IMR-90 (cell line): ENCODE measurements at regions not wholly inside any gene's neighbourhood (a gene's known extent, or its start where the extent isn't known, plus 50 kb on each side); places are given as distances from the start of the nearest gene placed in this dataset.

Source experiments
- ATAC-seq: fragments of 200-7000 bp; cut with Tn5 transposase; 2 replicates; pipeline ENCODE4 v1.9.1; 2020; ENCODE audit warnings: low read depth, mild to moderate bottlenecking, moderate library complexity
- BruUV-seq: library from RNA; stranded (reverse); fragments of 400-500 nt; replicated peaks from 2 replicates; lab custom pipeline; 2021; lab: Mats Ljungman, UMichigan
- CTCF ChIA-PET: fragments of 300-600 bp; formaldehyde crosslinking; extraction: SDS; loops from one replicate; lab custom pipeline; 2021; ENCODE audit warnings: antibody characterized with exemption; lab: Yijun Ruan, JAX
- POLR2A ChIA-PET: fragments of 300-600 bp; sonication (Branson Sonifier 250); formaldehyde crosslinking; loops from one replicate; lab custom pipeline; 2022; ENCODE audit warnings: antibody characterized with exemption; ENCODE audit not compliant: unreplicated experiment; lab: Charles Lee
- DNase-seq: peaks from one replicate; pipeline ENCODE4 v3.0.0; 2013
- H2AFZ ChIP-seq: replicated peaks from 2 replicates; pipeline ENCODE3; 2013; ENCODE audit warnings: low read length, mild to moderate bottlenecking; ENCODE audit not compliant: poor library complexity
- H2AK5ac ChIP-seq: 2 replicates; pipeline ENCODE4 v1.6.1; 2013; ENCODE audit warnings: low read depth, low read length, inconsistent platforms
- H2AK9ac ChIP-seq: replicated peaks from 2 replicates; pipeline ENCODE3; 2013; ENCODE audit warnings: mild to moderate bottlenecking, low read depth, low read length, moderate library complexity; ENCODE audit not compliant: poor library complexity
- H2BK120ac ChIP-seq: 2 replicates; pipeline ENCODE4 v1.6.1; 2013; ENCODE audit warnings: low read depth, low read length, inconsistent platforms
- H2BK15ac ChIP-seq: 3 replicates; pipeline ENCODE4 v1.6.1; 2013; ENCODE audit warnings: low read depth, low read length, inconsistent platforms
- H2BK20ac ChIP-seq: 2 replicates; pipeline ENCODE4 v1.6.1; 2013; ENCODE audit warnings: low read depth, mild to moderate bottlenecking, inconsistent platforms, low read length, moderate library complexity
- H2BK5ac ChIP-seq: 2 replicates; pipeline ENCODE4 v1.6.1; 2013; ENCODE audit warnings: mild to moderate bottlenecking, low read depth, low read length, inconsistent platforms; ENCODE audit not compliant: poor library complexity, severe bottlenecking
- H3K14ac ChIP-seq: replicated peaks from 2 replicates; pipeline ENCODE4 v1.6.1; 2013; ENCODE audit warnings: low read depth, low read length, inconsistent platforms
- H3K18ac ChIP-seq: 2 replicates; pipeline ENCODE4 v1.6.1; 2013; ENCODE audit warnings: low read depth, low read length, control low read depth
- H3K23ac ChIP-seq: 2 replicates; pipeline ENCODE4 v1.6.1; 2013; ENCODE audit warnings: low read depth, low read length, inconsistent platforms
- H3K27ac ChIP-seq: 2 replicates; pipeline ENCODE4 v1.5.1; 2013; ENCODE audit warnings: mild to moderate bottlenecking, control low read depth, low read length; ENCODE audit not compliant: insufficient read depth
- H3K27me3 ChIP-seq: 2 replicates; pipeline ENCODE4 v1.6.1; 2013; ENCODE audit warnings: low read length; ENCODE audit not compliant: control insufficient read depth, insufficient read depth
- H3K36me3 ChIP-seq: 2 replicates; pipeline ENCODE4 v1.6.1; 2013; ENCODE audit warnings: low read length, mixed read lengths; ENCODE audit not compliant: control insufficient read depth, insufficient read depth
- H3K4ac ChIP-seq: 2 replicates; pipeline ENCODE4 v1.6.1; 2013; ENCODE audit warnings: low read depth, low read length, inconsistent platforms
- H3K4me1 ChIP-seq: 2 replicates; pipeline ENCODE4 v1.6.1; 2013; ENCODE audit warnings: low read length, mixed read lengths; ENCODE audit not compliant: control insufficient read depth, insufficient read depth
- H3K4me2 ChIP-seq: 2 replicates; pipeline ENCODE4 v1.6.1; 2013; ENCODE audit warnings: low read depth, mild to moderate bottlenecking, control low read depth, low read length, moderate library complexity
- H3K4me3 ChIP-seq: 2 replicates; pipeline ENCODE4 v1.5.1; 2013; ENCODE audit warnings: low read depth, mild to moderate bottlenecking, control low read depth, low read length, moderate library complexity; ENCODE audit not compliant: insufficient read depth
- H3K56ac ChIP-seq: 2 replicates; pipeline ENCODE4 v1.6.1; 2013; ENCODE audit warnings: low read length, inconsistent platforms; ENCODE audit not compliant: insufficient read depth; ENCODE audit errors: extremely low read depth
- H3K79me1 ChIP-seq, 2 experiments: 2 replicates each; pipeline ENCODE4 v1.6.1; 2013; ENCODE audit warnings: low read length in 2 of 2, inconsistent platforms in 1 of 2, low read depth in 1 of 2
- H3K9ac ChIP-seq: 2 replicates; pipeline ENCODE4 v1.6.1; 2013; ENCODE audit warnings: low read depth, low read length, control low read depth
- H3K9me1 ChIP-seq: 2 replicates; pipeline ENCODE4 v1.6.1; 2013; ENCODE audit warnings: low read length, inconsistent platforms; ENCODE audit not compliant: insufficient read depth
- H3K9me3 ChIP-seq: 2 replicates; pipeline ENCODE4 v1.6.1; 2013; ENCODE audit warnings: low read length; ENCODE audit not compliant: control insufficient read depth, insufficient read depth
- H4K20me1 ChIP-seq: 2 replicates; pipeline ENCODE4 v1.6.1; 2013; ENCODE audit warnings: low read length, inconsistent platforms; ENCODE audit not compliant: insufficient read depth
- H4K5ac ChIP-seq: 2 replicates; pipeline ENCODE4 v1.6.1; 2013; ENCODE audit warnings: mild to moderate bottlenecking, low read depth, low read length, control low read depth
- H4K8ac ChIP-seq, 2 experiments: 2 replicates each; pipeline ENCODE4 v1.6.1; 2013; ENCODE audit warnings: low read depth in 2 of 2, low read length in 2 of 2, control low read depth in 1 of 2, inconsistent platforms in 1 of 2
- H4K91ac ChIP-seq: 2 replicates; pipeline ENCODE4 v1.6.1; 2013; ENCODE audit warnings: low read depth, low read length, inconsistent platforms; ENCODE audit not compliant: insufficient read depth
- BHLHE40 ChIP-seq: fragments of 150-350 bp; IDR thresholded peaks from 2 replicates; pipeline ENCODE4 v1.6.1; 2016; ENCODE audit warnings: mild to moderate bottlenecking, low read depth, low read length
- CEBPB ChIP-seq: IDR thresholded peaks from 2 replicates; pipeline ENCODE4 v1.6.1; 2012; ENCODE audit warnings: low read depth, low read length, improper control_type of control experiment
- CHD1 ChIP-seq: IDR thresholded peaks from 2 replicates; pipeline ENCODE4 v1.6.1; 2012; ENCODE audit warnings: low read depth, low read length, improper control_type of control experiment
- FOS ChIP-seq: fragments of 150-350 bp; IDR thresholded peaks from 2 replicates; pipeline ENCODE4 v1.6.1; 2016; ENCODE audit warnings: low read depth, low read length
- MAFK ChIP-seq: IDR thresholded peaks from 2 replicates; pipeline ENCODE4 v1.6.1; 2012; ENCODE audit warnings: low read depth, low read length, improper control_type of control experiment
- MAZ ChIP-seq: IDR thresholded peaks from 2 replicates; pipeline ENCODE4 v1.6.1; 2012; ENCODE audit warnings: low read depth, mild to moderate bottlenecking, low read length, improper control_type of control experiment, moderate library complexity, borderline replicate concordance
- MXI1 ChIP-seq: IDR thresholded peaks from 2 replicates; pipeline ENCODE4 v1.6.1; 2012; ENCODE audit warnings: low read depth, mild to moderate bottlenecking, low read length, moderate library complexity, borderline replicate concordance
- NFE2L2 ChIP-seq: fragments of 150-350 bp; IDR thresholded peaks from 2 replicates; pipeline ENCODE4 v1.6.1; 2016; ENCODE audit warnings: low read depth, mild to moderate bottlenecking, low read length
- POLR2A ChIP-seq: IDR thresholded peaks from 2 replicates; pipeline ENCODE4 v1.6.1; 2012; ENCODE audit warnings: mild to moderate bottlenecking, low read depth, low read length
- RAD21 ChIP-seq: IDR thresholded peaks from 2 replicates; pipeline ENCODE4 v1.6.1; 2012; ENCODE audit warnings: low read length, improper control_type of control experiment
- RCOR1 ChIP-seq: IDR thresholded peaks from 2 replicates; pipeline ENCODE4 v1.6.1; 2012; ENCODE audit warnings: mild to moderate bottlenecking, low read length, improper control_type of control experiment; ENCODE audit not compliant: insufficient replicate concordance
- RFX5 ChIP-seq: IDR thresholded peaks from 2 replicates; pipeline ENCODE4 v1.8.0; 2012; ENCODE audit warnings: low read depth, mild to moderate bottlenecking, low read length, moderate library complexity
- SMC3 ChIP-seq: fragments of 150-350 bp; IDR thresholded peaks from 2 replicates; pipeline ENCODE4 v1.6.1; 2016; ENCODE audit warnings: low read depth, mild to moderate bottlenecking, antibody characterized with exemption, low read length, moderate library complexity
- WGBS, 2 experiments: methylation state at CpG; one replicate each; pipeline versions ENCODE4 v1.1.5 to v1.1.7; 2013; ENCODE audit warnings: missing lambda C conversion rate in 2 of 2; ENCODE audit not compliant: insufficient read length in 1 of 2; ENCODE audit errors: extremely low coverage in 2 of 2; 5-methylcytosine and 5-hydroxymethylcytosine counted together
- dilution Hi-C: fragments of 300-500 bp; cut with HindIII; formaldehyde crosslinking; loops from one replicate; pipeline ENCODE4 v1.14.3; 2018; ENCODE audit warnings: low sequenced_read_pairs; ENCODE audit not compliant: unreplicated experiment
- in situ Hi-C: fragments of 300-500 bp; cut with MboI; formaldehyde crosslinking; loops from 3 replicates; pipeline ENCODE4 v1.14.3; 2019; ENCODE audit warnings: low sequenced_read_pairs, inconsistent platforms, mixed read lengths
- intact Hi-C: fragments of 100-400 bp; cut with micrococcal nuclease; formaldehyde crosslinking; loops from 2 replicates; pipeline ENCODE4 v1.10.0; 2022
- TF ChIP-seq, protein P1 (sequence below): conservative IDR thresholded peaks from 2 replicates; pipeline ENCODE4 v1.5.1; 2012; ENCODE audit warnings: mild to moderate bottlenecking, low read depth, low read length, improper control_type of control experiment
- TF ChIP-seq, protein P2 (sequence below): fragments of 150-350 bp; IDR thresholded peaks from 2 replicates; pipeline ENCODE4 v1.6.1; 2016; ENCODE audit warnings: low read depth, mild to moderate bottlenecking, low read length, moderate library complexity, borderline replicate concordance
- TF ChIP-seq, protein P3 (sequence below): fragments of 150-350 bp; IDR thresholded peaks from 2 replicates; pipeline ENCODE4 v1.6.1; 2017; ENCODE audit warnings: mild to moderate bottlenecking, antibody characterized with exemption, low read length, low read depth

DNA sequence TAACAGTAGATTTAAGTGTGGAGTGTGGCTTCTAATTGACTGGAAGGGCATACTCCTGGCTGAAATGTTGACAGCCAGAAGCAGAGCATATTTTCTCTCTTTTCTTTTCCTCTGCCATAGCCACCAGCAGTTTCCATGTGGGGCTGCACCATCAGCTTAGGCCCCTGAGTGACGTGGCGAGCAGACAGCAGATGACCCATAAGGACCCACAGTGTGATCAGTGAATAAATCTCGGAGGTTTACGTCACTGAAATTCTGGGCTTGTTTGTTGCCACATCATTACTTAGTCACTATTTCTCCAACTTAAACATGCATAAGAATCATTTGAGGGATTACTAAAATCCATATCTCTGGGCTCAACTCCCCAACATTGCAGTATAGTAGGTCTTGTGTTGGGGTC is 549.7 kb upstream of the TMEM132C start:
- no peak for ATAC-seq
- dilution Hi-C loops, result no loop called here

More for the DNA sequence above, 549.7 kb upstream of the TMEM132C start:
- POLR2A ChIA-PET, result no interaction called here
- H2AK5ac ChIP-seq, result no peak overlapping the region
- intact Hi-C loops (no loop called here), in situ Hi-C loops (no loop called here)
- H3K4me1 ChIP-seq, result no peaks in the 10 kb centered on the region
- no peak overlapping the region for H3K4me3 ChIP-seq
- no TSS peak for BruUV-seq
- no peak overlapping the region for H3K56ac ChIP-seq
- no peak overlapping the region for H3K9ac ChIP-seq
- H3K18ac ChIP-seq, result no peak overlapping the region
- no peak overlapping the region for H2BK20ac ChIP-seq
- peaks cover 3% of the 10 kb centered on the region; the same call in 1 of the 2 replicates for H3K9me3 ChIP-seq
- H4K20me1 ChIP-seq, result no peaks in the 10 kb centered on the region
- no peaks in the 10 kb centered on the region for H3K9me1 ChIP-seq
- no peak overlapping the region for H3K14ac ChIP-seq
- CTCF ChIA-PET, result no interaction called here
- H3K27ac ChIP-seq, result no peak overlapping the region
- no peaks in the 10 kb centered on the region for H3K79me1 ChIP-seq
- no peak overlapping the region for H2AFZ ChIP-seq
- no peaks in the 10 kb centered on the region for H3K27me3 ChIP-seq
- H2BK120ac ChIP-seq, result no peak overlapping the region
- no peak overlapping the region for H2BK15ac ChIP-seq
- no peak overlapping the region for H4K8ac ChIP-seq
- H3K23ac ChIP-seq, result no peak overlapping the region
- no CpG with 5 or more reads among the region's 4 CpGs for WGBS, 2 experiments
- no peak overlapping the region for H2AK9ac ChIP-seq
- no peak overlapping the region for H4K5ac ChIP-seq
- H2BK5ac ChIP-seq, result no peak overlapping the region
- H3K36me3 ChIP-seq, result no peaks in the 10 kb centered on the region
- H3K4ac ChIP-seq, result no peak overlapping the region
- TF ChIP-seq RFX5 (no peak), MAZ (no peak), RAD21 (no peak), SMC3 (no peak), MXI1 (no peak), RCOR1 (no peak), NFE2L2 (no peak), BHLHE40 (no peak), FOS (no peak), CEBPB (no peak), POLR2A (no peak), MAFK (no peak), CHD1 (no peak)
- TF ChIP-seq, protein P1, sequence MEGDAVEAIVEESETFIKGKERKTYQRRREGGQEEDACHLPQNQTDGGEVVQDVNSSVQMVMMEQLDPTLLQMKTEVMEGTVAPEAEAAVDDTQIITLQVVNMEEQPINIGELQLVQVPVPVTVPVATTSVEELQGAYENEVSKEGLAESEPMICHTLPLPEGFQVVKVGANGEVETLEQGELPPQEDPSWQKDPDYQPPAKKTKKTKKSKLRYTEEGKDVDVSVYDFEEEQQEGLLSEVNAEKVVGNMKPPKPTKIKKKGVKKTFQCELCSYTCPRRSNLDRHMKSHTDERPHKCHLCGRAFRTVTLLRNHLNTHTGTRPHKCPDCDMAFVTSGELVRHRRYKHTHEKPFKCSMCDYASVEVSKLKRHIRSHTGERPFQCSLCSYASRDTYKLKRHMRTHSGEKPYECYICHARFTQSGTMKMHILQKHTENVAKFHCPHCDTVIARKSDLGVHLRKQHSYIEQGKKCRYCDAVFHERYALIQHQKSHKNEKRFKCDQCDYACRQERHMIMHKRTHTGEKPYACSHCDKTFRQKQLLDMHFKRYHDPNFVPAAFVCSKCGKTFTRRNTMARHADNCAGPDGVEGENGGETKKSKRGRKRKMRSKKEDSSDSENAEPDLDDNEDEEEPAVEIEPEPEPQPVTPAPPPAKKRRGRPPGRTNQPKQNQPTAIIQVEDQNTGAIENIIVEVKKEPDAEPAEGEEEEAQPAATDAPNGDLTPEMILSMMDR, result no peak
- TF ChIP-seq, protein P2, sequence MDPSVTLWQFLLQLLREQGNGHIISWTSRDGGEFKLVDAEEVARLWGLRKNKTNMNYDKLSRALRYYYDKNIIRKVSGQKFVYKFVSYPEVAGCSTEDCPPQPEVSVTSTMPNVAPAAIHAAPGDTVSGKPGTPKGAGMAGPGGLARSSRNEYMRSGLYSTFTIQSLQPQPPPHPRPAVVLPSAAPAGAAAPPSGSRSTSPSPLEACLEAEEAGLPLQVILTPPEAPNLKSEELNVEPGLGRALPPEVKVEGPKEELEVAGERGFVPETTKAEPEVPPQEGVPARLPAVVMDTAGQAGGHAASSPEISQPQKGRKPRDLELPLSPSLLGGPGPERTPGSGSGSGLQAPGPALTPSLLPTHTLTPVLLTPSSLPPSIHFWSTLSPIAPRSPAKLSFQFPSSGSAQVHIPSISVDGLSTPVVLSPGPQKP, result no peak
- TF ChIP-seq, protein P3, sequence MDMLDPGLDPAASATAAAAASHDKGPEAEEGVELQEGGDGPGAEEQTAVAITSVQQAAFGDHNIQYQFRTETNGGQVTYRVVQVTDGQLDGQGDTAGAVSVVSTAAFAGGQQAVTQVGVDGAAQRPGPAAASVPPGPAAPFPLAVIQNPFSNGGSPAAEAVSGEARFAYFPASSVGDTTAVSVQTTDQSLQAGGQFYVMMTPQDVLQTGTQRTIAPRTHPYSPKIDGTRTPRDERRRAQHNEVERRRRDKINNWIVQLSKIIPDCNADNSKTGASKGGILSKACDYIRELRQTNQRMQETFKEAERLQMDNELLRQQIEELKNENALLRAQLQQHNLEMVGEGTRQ, result no peak
- no peak for DNase-seq
- H4K91ac ChIP-seq, result no peak overlapping the region
- H3K4me2 ChIP-seq, result no peak overlapping the region
